COLO668 (cell line): ENCODE measurements at regions not wholly inside any gene's neighbourhood (a gene's known extent, or its start where the extent isn't known, plus 50 kb on each side); places are given as distances from the start of the nearest gene placed in this dataset.

Experiments used
- DNase-seq: peaks from one replicate; lab custom pipeline; 2025; ENCODE audit not compliant: unreplicated experiment; lab: John Stamatoyannopoulos, UW

GRCh38 chr16:73846356-73846755 is 450.3 kb upstream of the PSMD7 start:
- DNase-seq = no peak

- DNase-seq = no peak
These were observed 450.6 kb upstream of the PSMD7 start for GRCh38 chr16:73846007-73846330.

- no peak for DNase-seq
These were observed 451.2 kb upstream of the PSMD7 start for GRCh38 chr16:73845238-73846006.

- no peak for DNase-seq
These were observed 455.9 kb upstream of the PSMD7 start for GRCh38 chr16:73840728-73841127.

GRCh38 chr16:73831220-73831619 is 465.4 kb upstream of the PSMD7 start:
- no peak for DNase-seq

- no peak for DNase-seq
These were observed 473.3 kb upstream of the PSMD7 start for GRCh38 chr16:73823205-73823849.

- no peak for DNase-seq
These were observed 478.9 kb upstream of the PSMD7 start for GRCh38 chr16:73817526-73818324.

- DNase-seq = no peak
These were observed 483.1 kb upstream of the PSMD7 start for GRCh38 chr16:73813527-73813926.

- DNase-seq = no peak
These were observed 492.2 kb upstream of the PSMD7 start for GRCh38 chr16:73804456-73804855.

- no peak for DNase-seq
These were observed 498.1 kb upstream of the PSMD7 start for GRCh38 chr16:73798471-73798870.

- DNase-seq = no peak
These were observed 499.5 kb upstream of the PSMD7 start for GRCh38 chr16:73797115-73797514.

GRCh38 chr16:73796241-73796640 is 500.4 kb upstream of the PSMD7 start:
- DNase-seq = no peak

GRCh38 chr16:73794994-73795393 is 501.6 kb upstream of the PSMD7 start:
- DNase-seq = no peak

GRCh38 chr16:73793871-73794437 is 502.7 kb upstream of the PSMD7 start:
- DNase-seq = no peak

- no peak for DNase-seq
These were observed 503.4 kb upstream of the PSMD7 start for GRCh38 chr16:73793260-73793659.

GRCh38 chr16:73792199-73793020 is 504.2 kb upstream of the PSMD7 start:
- no peak for DNase-seq

GRCh38 chr16:73781297-73781696 is 515.3 kb upstream of the PSMD7 start:
- no peak for DNase-seq

GRCh38 chr16:73778887-73779286 is 517.7 kb upstream of the PSMD7 start:
- DNase-seq = no peak

- DNase-seq = no peak
These were observed 520.7 kb upstream of the PSMD7 start for GRCh38 chr16:73775841-73776388.

- DNase-seq = no peak
These were observed 525.2 kb upstream of the PSMD7 start for GRCh38 chr16:73771196-73772064.
